ENCODE measurements at regions not wholly inside any gene's neighbourhood (a gene's known extent, or its start where the extent isn't known, plus 50 kb on each side); places are given as distances from the start of the nearest gene placed in this dataset.

- DNase-seq: no peak
These were observed 101.6 kb upstream of the TEX51 start for GRCh38 chr2:126796931-126797621.

- DNase-seq: no peak
These were observed 100.9 kb upstream of the TEX51 start for GRCh38 chr2:126797622-126798275.

- no peak for DNase-seq
These were observed 100.2 kb upstream of the TEX51 start for GRCh38 chr2:126798276-126799140.

- no peak for DNase-seq
These were observed 99.4 kb upstream of the TEX51 start for GRCh38 chr2:126799301-126799700.

- no peak for DNase-seq
These were observed 97.2 kb upstream of the TEX51 start for GRCh38 chr2:126801473-126801872.

GRCh38 chr2:126802316-126802715, 96.4 kb upstream of the TEX51 start:
- DNase-seq: no peak

GRCh38 chr2:126802774-126803433, 95.8 kb upstream of the TEX51 start:
- no peak for DNase-seq

GRCh38 chr2:126803434-126803775, 95.3 kb upstream of the TEX51 start:
- DNase-seq: no peak

- DNase-seq: no peak
These were observed 94.3 kb upstream of the TEX51 start for GRCh38 chr2:126804347-126804746.

GRCh38 chr2:126808929-126809328, 89.8 kb upstream of the TEX51 start:
- DNase-seq: no peak

- no peak for DNase-seq
These were observed 89.3 kb upstream of the TEX51 start for GRCh38 chr2:126809340-126809739.

- no peak for DNase-seq
These were observed 88.7 kb upstream of the TEX51 start for GRCh38 chr2:126810001-126810400.

GRCh38 chr2:126811101-126811500, 87.6 kb upstream of the TEX51 start:
- DNase-seq: no peak

- DNase-seq: no peak
These were observed 81.5 kb upstream of the TEX51 start for GRCh38 chr2:126817172-126817571.

GRCh38 chr2:126822115-126822514, 76.6 kb upstream of the TEX51 start:
- DNase-seq: no peak

GRCh38 chr2:126822921-126823320, 75.8 kb upstream of the TEX51 start:
- no peak for DNase-seq

GRCh38 chr2:126823951-126824350, 74.7 kb upstream of the TEX51 start:
- no peak for DNase-seq

GRCh38 chr2:126824663-126825062, 74.0 kb upstream of the TEX51 start:
- DNase-seq: no peak

- DNase-seq: no peak
These were observed 73.4 kb upstream of the TEX51 start for GRCh38 chr2:126825316-126825715.

- no peak for DNase-seq
These were observed 72.2 kb upstream of the TEX51 start for GRCh38 chr2:126826491-126826890.

- no peak for DNase-seq
These were observed 71.3 kb upstream of the TEX51 start for GRCh38 chr2:126827371-126827770.

- no peak for DNase-seq
These were observed 70.6 kb upstream of the TEX51 start for GRCh38 chr2:126828051-126828450.

- no peak for DNase-seq
These were observed 70.2 kb upstream of the TEX51 start for GRCh38 chr2:126828491-126828890.

Data from DMS 273 treated with DMSO at 0.1 percent for 48 hours (cell line).